ENCODE measurements at regions not wholly inside any gene's neighbourhood (a gene's known extent, or its start where the extent isn't known, plus 50 kb on each side); places are given as distances from the start of the nearest gene placed in this dataset.

DNA sequence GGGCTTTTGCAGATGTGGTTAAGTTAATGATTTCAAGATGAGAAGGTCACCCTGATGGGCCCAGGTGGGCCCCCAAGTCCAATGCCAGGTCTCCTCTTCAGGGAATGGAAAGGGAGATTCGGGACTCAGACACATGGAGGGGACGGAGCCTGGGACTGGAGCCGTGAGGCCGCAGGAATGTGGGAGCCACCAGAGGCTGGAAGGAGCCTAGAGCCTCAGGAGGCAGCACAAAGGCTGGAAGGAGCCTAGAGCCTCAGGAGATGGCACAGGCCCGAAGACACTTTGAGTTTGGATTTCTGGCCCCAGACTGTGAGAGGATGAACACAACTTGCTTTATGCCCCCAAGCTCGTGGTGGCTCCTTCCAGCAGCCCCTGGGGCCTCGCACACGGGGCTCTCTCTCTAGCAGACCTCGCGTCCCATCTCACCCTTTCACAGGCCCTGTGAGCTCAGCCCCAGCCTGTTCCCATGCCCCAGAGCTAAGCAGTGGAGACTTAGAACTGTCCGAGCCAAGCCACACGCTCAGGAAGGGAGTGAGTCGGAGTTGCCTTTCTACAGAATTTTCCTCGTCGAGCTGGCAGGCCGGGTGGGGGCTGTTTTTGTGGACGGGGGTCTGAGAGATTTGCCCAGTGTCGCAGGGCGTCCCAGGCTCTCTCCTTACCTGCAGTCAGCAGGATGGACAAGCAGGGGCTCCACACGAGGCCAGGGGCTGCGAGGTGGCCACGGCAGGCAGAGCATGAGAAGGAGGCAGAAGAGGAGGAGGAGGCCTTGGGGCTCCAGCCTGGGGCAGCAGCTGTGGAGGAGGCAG, 937.6 kb downstream of the BRD1 start:
- TF ChIP-seq, protein P1, sequence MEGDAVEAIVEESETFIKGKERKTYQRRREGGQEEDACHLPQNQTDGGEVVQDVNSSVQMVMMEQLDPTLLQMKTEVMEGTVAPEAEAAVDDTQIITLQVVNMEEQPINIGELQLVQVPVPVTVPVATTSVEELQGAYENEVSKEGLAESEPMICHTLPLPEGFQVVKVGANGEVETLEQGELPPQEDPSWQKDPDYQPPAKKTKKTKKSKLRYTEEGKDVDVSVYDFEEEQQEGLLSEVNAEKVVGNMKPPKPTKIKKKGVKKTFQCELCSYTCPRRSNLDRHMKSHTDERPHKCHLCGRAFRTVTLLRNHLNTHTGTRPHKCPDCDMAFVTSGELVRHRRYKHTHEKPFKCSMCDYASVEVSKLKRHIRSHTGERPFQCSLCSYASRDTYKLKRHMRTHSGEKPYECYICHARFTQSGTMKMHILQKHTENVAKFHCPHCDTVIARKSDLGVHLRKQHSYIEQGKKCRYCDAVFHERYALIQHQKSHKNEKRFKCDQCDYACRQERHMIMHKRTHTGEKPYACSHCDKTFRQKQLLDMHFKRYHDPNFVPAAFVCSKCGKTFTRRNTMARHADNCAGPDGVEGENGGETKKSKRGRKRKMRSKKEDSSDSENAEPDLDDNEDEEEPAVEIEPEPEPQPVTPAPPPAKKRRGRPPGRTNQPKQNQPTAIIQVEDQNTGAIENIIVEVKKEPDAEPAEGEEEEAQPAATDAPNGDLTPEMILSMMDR (IDR thresholded peaks at IDR 0.05), result no peak
- no peak for DNase-seq (ENCODE audit: low spot score)
- ATAC-seq (ENCODE audit: low FRiP score), result no peak

- no peak for ATAC-seq (ENCODE audit: low FRiP score)
- no peak for DNase-seq (ENCODE audit: low spot score)
- TF ChIP-seq, protein P1 (IDR thresholded peaks at IDR 0.05), result no peak
Observed at GRCh38 chr22:48889209-48889830, 938.4 kb downstream of the BRD1 start.

DNA sequence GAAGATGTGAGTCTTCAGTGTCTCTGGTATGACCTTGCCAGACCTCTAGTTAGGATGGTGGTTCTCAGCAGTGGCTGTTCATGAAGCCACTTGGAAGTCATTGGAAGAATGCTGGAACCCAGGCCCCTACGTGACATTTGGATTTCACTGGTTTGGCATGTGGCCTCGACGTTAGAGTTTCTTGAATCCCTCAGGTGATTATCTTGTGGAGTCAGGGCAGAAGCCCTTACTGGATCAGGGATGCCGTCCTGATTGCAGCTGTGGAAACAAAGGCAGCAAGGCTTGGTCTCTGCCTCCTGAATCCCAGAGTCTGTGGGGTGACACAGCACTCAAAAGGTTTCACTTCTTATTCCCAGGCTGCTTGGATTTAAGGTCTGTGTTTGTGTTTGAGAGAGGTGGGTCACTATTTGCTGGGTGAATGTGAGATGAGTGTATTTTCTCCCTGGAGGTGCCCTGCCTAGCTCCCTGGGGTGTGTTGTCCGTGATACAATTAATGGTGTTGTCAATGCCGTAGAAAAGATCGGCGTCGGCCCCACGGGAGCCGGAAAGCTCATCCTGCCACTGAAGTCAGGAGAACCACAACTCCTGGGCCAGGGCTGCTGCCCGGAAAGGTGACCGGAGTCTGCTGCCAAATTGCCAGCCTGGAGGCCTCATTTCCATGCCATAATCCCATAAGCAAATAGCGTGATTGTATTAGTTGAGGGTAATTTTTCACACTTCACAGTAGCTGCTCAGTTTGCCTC, 939.0 kb downstream of the BRD1 start:
- no peak for DNase-seq (ENCODE audit: low spot score)
- no peak for ATAC-seq (ENCODE audit: low FRiP score)
- TF ChIP-seq, protein P1 (IDR thresholded peaks at IDR 0.05), result no peak

GRCh38 chr22:48887394-48888332, 940.0 kb downstream of the BRD1 start:
- ATAC-seq (ENCODE audit: low FRiP score), result no peak
- DNase-seq (ENCODE audit: low spot score), result no peak
- TF ChIP-seq, protein P1 (IDR thresholded peaks at IDR 0.05), result no peak

DNA sequence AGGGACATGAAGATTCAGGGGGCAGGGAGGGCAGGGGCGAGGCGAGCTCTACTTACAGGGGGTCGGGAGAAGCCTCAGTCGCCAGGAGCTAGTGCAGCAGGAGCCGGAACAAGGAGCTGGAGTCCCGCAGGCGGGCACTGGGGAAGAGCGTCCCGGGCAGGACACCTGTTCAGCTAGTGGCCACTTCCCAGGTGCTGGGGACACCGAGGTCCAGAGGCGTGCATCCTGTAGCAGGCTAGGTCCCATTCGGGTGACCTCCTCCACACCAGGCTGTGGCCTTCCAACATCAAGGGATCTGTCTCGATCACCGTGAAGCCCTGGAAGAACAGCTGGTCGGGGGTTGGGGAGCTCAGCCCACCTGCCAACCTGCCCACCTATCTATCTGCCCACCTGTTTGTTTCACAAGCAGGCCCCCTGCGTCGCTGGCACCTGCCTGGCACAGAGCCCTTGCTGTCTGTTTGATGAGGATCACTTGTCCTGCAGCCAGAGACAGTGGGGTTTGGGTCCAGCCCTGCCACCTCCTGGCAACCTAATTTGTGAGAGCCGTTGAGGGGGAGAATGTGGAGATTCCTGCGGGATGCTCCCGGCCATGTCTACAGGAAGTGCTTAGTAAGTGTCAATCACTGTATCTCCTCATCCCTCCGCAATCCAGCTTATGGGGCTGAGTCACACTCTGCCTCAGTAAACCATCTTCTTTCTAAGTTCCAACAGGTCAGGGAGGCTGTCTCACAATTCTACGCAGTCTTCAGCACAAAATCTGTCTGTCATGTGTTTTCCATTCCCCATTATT, 940.9 kb downstream of the BRD1 start:
- DNase-seq (ENCODE audit: low spot score) (no peak), ATAC-seq (ENCODE audit: low FRiP score) (no peak)
- TF ChIP-seq, protein P1 (IDR thresholded peaks at IDR 0.05), result no peak

- DNase-seq (ENCODE audit: low spot score), result no peak
- TF ChIP-seq, protein P1 (IDR thresholded peaks at IDR 0.05), result no peak
- no peak for ATAC-seq (ENCODE audit: low FRiP score)
Observed at GRCh38 chr22:48885919-48886305, 941.8 kb downstream of the BRD1 start.

Data from omental fat pad (tissue), 3 donors.